Skeletal muscle tissue (tissue), 3 donors: ENCODE measurements at regions not wholly inside any gene's neighbourhood (a gene's known extent, or its start where the extent isn't known, plus 50 kb on each side); places are given as distances from the start of the nearest gene placed in this dataset.

Experiments
- H3K27ac ChIP-seq: one replicate; pipeline ENCODE4 v1.7.0; 2013; ENCODE audit warnings: mild to moderate bottlenecking, low read depth, low read length, inconsistent platforms
- H3K27me3 ChIP-seq, 3 donors: one replicate each; pipeline ENCODE4 v1.7.0; 2013; ENCODE audit warnings: low read length in 3 of 3; ENCODE audit not compliant: control insufficient read depth in 3 of 3, insufficient read depth in 3 of 3
- H3K36me3 ChIP-seq, 3 donors: one replicate each; pipeline ENCODE4 v1.7.0; 2013; ENCODE audit warnings: low read length in 3 of 3; ENCODE audit not compliant: control insufficient read depth in 3 of 3, insufficient read depth in 3 of 3
- H3K4me1 ChIP-seq, 3 donors: one replicate each; pipeline ENCODE4 v1.7.0; 2013; ENCODE audit warnings: low read length in 3 of 3, mild to moderate bottlenecking in 3 of 3; ENCODE audit not compliant: control insufficient read depth in 3 of 3, insufficient read depth in 3 of 3
- H3K4me3 ChIP-seq, 3 donors: one replicate each; pipeline ENCODE4 v1.7.0; 2013; ENCODE audit warnings: low read length in 3 of 3
- H3K9ac ChIP-seq, 3 donors: one replicate each; pipeline ENCODE4 v1.7.0; 2013; ENCODE audit warnings: low read length in 3 of 3, mild to moderate bottlenecking in 3 of 3, moderate library complexity in 2 of 3, low read depth in 1 of 3
- H3K9me3 ChIP-seq, 3 donors: one replicate each; pipeline ENCODE4 v1.7.0; 2013; ENCODE audit warnings: low read length in 3 of 3; ENCODE audit not compliant: control insufficient read depth in 3 of 3
- donor health status: Osteomylitis.

GRCh38 chr6:167392631-167393316 is 67.9 kb downstream of the TTLL2 start:
- no peaks in the 10 kb centered on the region for H3K4me1 ChIP-seq
- no peaks in the 10 kb centered on the region for H3K27me3 ChIP-seq
- H3K27ac ChIP-seq, result no peak overlapping the region
- no peak overlapping the region for H3K4me3 ChIP-seq
- no peaks in the 10 kb centered on the region for H3K36me3 ChIP-seq
- H3K9me3 ChIP-seq, result no peaks in the 10 kb centered on the region
- H3K9ac ChIP-seq, result no peak overlapping the region

DNA sequence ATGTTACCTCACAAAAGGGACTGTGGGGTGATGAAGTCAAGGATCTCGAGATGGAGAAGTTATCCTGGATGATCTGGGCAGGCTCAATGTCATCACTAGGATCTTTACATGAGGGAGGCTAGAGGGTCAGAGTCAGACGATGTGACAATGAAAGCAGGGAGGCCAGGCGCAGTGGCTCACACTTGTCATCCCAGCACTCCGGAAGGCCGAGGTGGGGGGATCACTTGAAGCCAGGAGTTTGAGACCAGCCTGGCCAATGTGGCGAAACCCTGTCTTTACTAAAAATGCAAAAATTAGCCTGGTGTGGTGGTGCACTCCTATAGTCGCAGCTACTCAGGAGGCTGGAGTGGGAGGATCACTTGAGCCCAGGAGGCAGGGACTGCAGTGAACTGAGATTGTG is 68.8 kb downstream of the TTLL2 start:
- Histone ChIP-seq H3K9ac (no peak overlapping the region), H3K27me3 (no peaks in the 10 kb centered on the region), H3K36me3 (no peaks in the 10 kb centered on the region), H3K4me1 (no peaks in the 10 kb centered on the region), H3K9me3 (no peaks in the 10 kb centered on the region), H3K27ac (no peak overlapping the region), H3K4me3 (no peak overlapping the region)

GRCh38 chr6:167394339-167394738 is 69.5 kb downstream of the TTLL2 start:
- Histone ChIP-seq H3K36me3 (no peaks in the 10 kb centered on the region), H3K27ac (no peak overlapping the region), H3K4me1 (no peaks in the 10 kb centered on the region), H3K9ac (no peak overlapping the region), H3K27me3 (no peaks in the 10 kb centered on the region), H3K9me3 (no peaks in the 10 kb centered on the region), H3K4me3 (no peak overlapping the region)

DNA sequence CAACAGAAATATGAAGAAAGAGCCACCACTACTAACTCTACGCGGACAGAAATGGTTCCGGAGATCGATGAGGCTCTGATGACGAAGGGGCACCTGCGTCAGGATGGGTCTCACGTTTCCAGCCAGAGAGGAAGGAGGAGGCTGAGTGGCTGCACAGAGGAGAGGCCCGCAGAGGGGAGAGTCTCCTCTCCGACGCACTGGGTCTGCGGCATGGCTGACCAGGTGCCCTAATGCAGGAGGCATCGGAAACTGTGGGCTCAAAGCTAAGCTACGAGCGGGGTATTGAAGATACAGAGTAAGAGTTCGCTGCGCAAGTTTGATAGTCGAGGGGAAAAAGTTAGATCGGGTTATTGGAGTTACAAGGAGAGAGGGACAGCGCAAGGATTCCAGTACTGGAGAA is 69.9 kb downstream of the TTLL2 start:
- Histone ChIP-seq H3K36me3 (no peaks in the 10 kb centered on the region), H3K9ac (no peak overlapping the region), H3K4me3 (no peak overlapping the region), H3K4me1 (no peaks in the 10 kb centered on the region), H3K9me3 (no peaks in the 10 kb centered on the region), H3K27ac (no peak overlapping the region), H3K27me3 (peaks cover 0 to 3% (median 0%) of the 10 kb centered on the region in 3 donors)

DNA sequence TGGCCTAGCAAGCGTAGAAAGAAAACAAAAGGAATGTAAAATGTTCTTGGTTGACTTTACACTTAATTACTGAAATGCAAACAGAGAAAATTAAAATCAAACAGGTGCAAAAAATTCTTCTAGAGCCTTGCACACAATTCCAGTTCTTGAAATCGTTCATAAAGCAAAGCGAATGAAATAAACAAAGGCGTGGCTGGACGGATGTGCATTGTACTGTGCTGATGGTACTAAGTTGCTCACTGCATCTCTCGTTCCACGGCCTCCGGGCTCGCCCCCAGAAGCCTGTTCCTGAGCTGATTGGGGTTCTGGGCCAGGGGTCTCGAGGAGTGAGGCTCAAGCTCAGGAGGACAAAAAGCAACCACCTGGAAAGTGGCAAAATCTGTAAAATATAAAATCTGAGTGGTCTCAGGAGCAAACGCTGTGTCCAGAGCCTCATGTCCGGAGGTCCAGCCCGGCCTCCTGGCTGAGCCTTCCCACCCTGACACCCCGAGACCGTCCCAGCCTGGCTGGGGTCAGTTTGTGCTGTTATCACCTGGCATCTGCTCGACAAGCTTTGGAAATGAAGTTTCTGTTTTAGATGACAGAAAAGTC is 71.3 kb downstream of the TTLL2 start:
- H3K27ac ChIP-seq, result no peak overlapping the region

GRCh38 chr6:167396659-167397490 is 72.0 kb downstream of the TTLL2 start:
- no peak overlapping the region for H3K9ac ChIP-seq
- no peaks in the 10 kb centered on the region for H3K36me3 ChIP-seq
- no peaks in the 10 kb centered on the region for H3K9me3 ChIP-seq
- H3K4me3 ChIP-seq, result no peak overlapping the region
- H3K27me3 ChIP-seq, result peaks cover 0 to 23% (median 14%) of the 10 kb centered on the region in 3 donors
- no peaks in the 10 kb centered on the region for H3K4me1 ChIP-seq
- no peak overlapping the region for H3K27ac ChIP-seq

More for the DNA sequence above, 71.3 kb downstream of the TTLL2 start:
- Histone ChIP-seq H3K9ac (no peak overlapping the region), H3K4me3 (no peak overlapping the region), H3K27me3 (peaks cover 0 to 16% (median 7%) of the 10 kb centered on the region in 3 donors), H3K36me3 (no peaks in the 10 kb centered on the region), H3K4me1 (no peaks in the 10 kb centered on the region), H3K9me3 (no peaks in the 10 kb centered on the region)

DNA sequence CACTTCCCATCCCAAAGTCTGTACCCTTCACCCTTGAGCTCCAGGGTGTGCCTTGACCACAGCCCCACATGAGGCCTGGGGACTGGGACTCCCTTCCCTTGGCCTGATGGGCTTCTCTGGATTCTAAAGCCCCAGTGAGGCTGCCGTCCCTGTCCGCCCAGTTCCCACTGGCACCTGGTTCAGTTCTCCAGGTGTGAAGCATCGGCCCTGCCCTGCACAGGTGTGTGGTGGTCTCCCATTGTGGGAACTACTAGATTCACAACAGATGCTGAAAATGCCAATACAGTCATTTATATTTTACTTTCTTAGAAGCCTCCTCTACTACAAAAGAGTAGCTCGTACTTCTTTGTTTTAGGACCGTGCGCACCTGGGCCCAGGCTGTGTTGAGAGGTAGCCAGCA is 72.8 kb downstream of the TTLL2 start:
- Histone ChIP-seq H3K9ac (no peak overlapping the region), H3K36me3 (no peaks in the 10 kb centered on the region), H3K9me3 (no peaks in the 10 kb centered on the region), H3K4me3 (no peak overlapping the region), H3K4me1 (no peaks in the 10 kb centered on the region), H3K27me3 (peaks cover 0 to 29% (median 14%) of the 10 kb centered on the region in 3 donors), H3K27ac (no peak overlapping the region)

DNA sequence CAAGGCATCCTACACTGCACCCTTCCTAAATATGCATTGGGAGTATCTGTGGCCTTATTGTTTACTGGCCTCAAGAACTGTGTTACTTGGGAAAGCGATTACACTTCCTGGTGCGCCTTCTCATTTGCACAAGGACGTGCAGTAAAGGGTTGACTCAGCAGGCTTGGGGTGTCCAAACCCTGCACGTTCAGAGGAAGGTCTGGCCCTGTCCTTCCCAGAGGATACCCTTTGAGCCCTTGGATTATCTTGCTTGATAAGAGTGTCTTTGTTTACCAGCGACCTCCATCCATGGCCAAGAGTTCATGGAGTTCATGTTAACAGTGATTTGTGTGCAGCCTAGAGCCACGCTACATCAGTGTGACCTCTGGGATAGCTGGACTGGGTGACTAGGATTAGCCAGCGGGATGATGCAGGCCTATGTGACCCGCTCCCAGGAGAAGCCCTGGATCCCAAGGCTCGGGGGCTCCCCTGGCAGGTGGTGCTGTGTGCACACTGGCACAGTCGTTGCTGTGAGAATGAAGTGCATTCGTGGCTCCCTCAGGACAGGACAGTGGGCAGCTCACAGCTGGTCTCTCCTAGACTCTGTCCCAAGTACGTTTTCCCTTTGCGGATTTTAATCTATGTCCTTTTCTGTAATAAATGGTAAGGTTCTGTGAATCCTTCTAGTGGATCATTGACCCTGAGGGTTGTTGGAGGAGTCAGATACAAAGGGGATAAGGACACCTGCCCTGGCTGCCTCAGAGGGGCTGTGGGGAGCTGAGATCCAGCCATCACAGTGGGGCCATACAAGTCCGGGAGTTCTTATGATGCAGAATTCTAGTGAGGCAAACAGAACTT is 73.5 kb downstream of the TTLL2 start:
- Histone ChIP-seq H3K27me3 (peaks cover 0 to 29% (median 14%) of the 10 kb centered on the region in 3 donors), H3K4me1 (no peaks in the 10 kb centered on the region), H3K9ac (no peak overlapping the region), H3K4me3 (no peak overlapping the region), H3K9me3 (no peaks in the 10 kb centered on the region), H3K27ac (no peak overlapping the region), H3K36me3 (no peaks in the 10 kb centered on the region)

GRCh38 chr6:167399051-167399387 is 74.1 kb downstream of the TTLL2 start:
- Histone ChIP-seq H3K4me3 (no peak overlapping the region), H3K27ac (no peak overlapping the region), H3K36me3 (no peaks in the 10 kb centered on the region), H3K4me1 (no peaks in the 10 kb centered on the region), H3K9ac (no peak overlapping the region), H3K27me3 (peaks cover 0 to 32% (median 16%) of the 10 kb centered on the region in 3 donors), H3K9me3 (no peaks in the 10 kb centered on the region)
